ENCODE measurements at regions not wholly inside any gene's neighbourhood (a gene's known extent, or its start where the extent isn't known, plus 50 kb on each side); places are given as distances from the start of the nearest gene placed in this dataset.
"Not testable (repeated sequence)": the region's sequence is repeated elsewhere in the genome, so short reads cannot be mapped to it uniquely, and the experiment has no call there.

- no peak for DNase-seq
Measured at GRCh38 chr12:91778091-91778832, 367.4 kb downstream of the BTG1 start.

GRCh38 chr12:91777268-91777992 is 368.2 kb downstream of the BTG1 start:
- DNase-seq, result no peak

GRCh38 chr12:91774434-91774921 is 371.2 kb downstream of the BTG1 start:
- no peak for DNase-seq

- no peak for DNase-seq
Measured at GRCh38 chr12:91773749-91774429, 371.8 kb downstream of the BTG1 start.

- no peak for DNase-seq
Measured at GRCh38 chr12:91772411-91772810, 373.2 kb downstream of the BTG1 start.

- no peak for DNase-seq
Measured at GRCh38 chr12:91769736-91770135, 375.9 kb downstream of the BTG1 start.

GRCh38 chr12:91767237-91767636 is 378.4 kb downstream of the BTG1 start:
- DNase-seq, result no peak

- no peak for DNase-seq
Measured at GRCh38 chr12:91766454-91766853, 379.2 kb downstream of the BTG1 start.

- DNase-seq, result no peak
Measured at GRCh38 chr12:91763654-91764370, 381.8 kb downstream of the BTG1 start.

- DNase-seq, result no peak
Measured at GRCh38 chr12:91753649-91754048, 392.0 kb downstream of the BTG1 start.

- no peak for DNase-seq
Measured at GRCh38 chr12:91746976-91747375, 398.7 kb downstream of the BTG1 start.

GRCh38 chr12:91744597-91744996 is 401.0 kb downstream of the BTG1 start:
- DNase-seq, result no peak

GRCh38 chr12:91743704-91744321 is 401.8 kb downstream of the BTG1 start:
- no peak for DNase-seq

GRCh38 chr12:91743280-91743679 is 402.4 kb downstream of the BTG1 start:
- DNase-seq, result no peak

GRCh38 chr12:91741932-91742331 is 403.7 kb downstream of the BTG1 start:
- no peak for DNase-seq

- not testable (repeated sequence) for DNase-seq
Measured at GRCh38 chr12:91733846-91734245, 411.8 kb downstream of the BTG1 start.

GRCh38 chr12:91732086-91732485 is 413.6 kb downstream of the BTG1 start:
- no peak for DNase-seq

- DNase-seq, result no peak
Measured at GRCh38 chr12:91729543-91729942, 416.1 kb downstream of the BTG1 start.

- no peak for DNase-seq
Measured at GRCh38 chr12:91723191-91723590, 422.5 kb downstream of the BTG1 start.

GRCh38 chr12:91722072-91722471 is 423.6 kb downstream of the BTG1 start:
- DNase-seq, result no peak

- no peak for DNase-seq
Measured at GRCh38 chr12:91721023-91721422, 424.6 kb downstream of the BTG1 start.

GRCh38 chr12:91718326-91718725 is 427.3 kb downstream of the BTG1 start:
- no peak for DNase-seq

GRCh38 chr12:91717804-91718203 is 427.8 kb downstream of the BTG1 start:
- DNase-seq, result no peak
